BJ (cell line): ENCODE measurements at regions not wholly inside any gene's neighbourhood (a gene's known extent, or its start where the extent isn't known, plus 50 kb on each side); places are given as distances from the start of the nearest gene placed in this dataset.

ENCODE experiments used
- CTCF ChIA-PET: fragments of 350-600 bp; formaldehyde crosslinking; extraction: SDS; loops from one replicate; lab custom pipeline; 2021; ENCODE audit warnings: antibody characterized with exemption, inconsistent platforms; lab: Yijun Ruan, JAX
- POLR2A ChIA-PET: fragments of 300-600 bp; sonication (Branson Sonifier 250); formaldehyde crosslinking; extraction: SDS; loops from one replicate; lab custom pipeline; 2021; ENCODE audit warnings: antibody characterized with exemption; lab: Charles Lee
- DNase-seq: peaks from one replicate; pipeline ENCODE4 v3.0.0-alpha.2; 2011; ENCODE audit warnings: low read depth
- H3K27me3 ChIP-seq: 2 replicates; pipeline ENCODE4 v1.6.0; 2011; ENCODE audit warnings: low read length; ENCODE audit not compliant: control insufficient read depth, insufficient read depth
- H3K36me3 ChIP-seq: 2 replicates; pipeline ENCODE4 v1.5.1; 2011; ENCODE audit warnings: low read length; ENCODE audit not compliant: control insufficient read depth, insufficient read depth
- H3K4me3 ChIP-seq: 2 replicates; pipeline ENCODE4 v1.5.1; 2011; ENCODE audit warnings: low read depth, mild to moderate bottlenecking, control low read depth, low read length
- CTCF ChIP-seq: IDR thresholded peaks from 2 replicates; pipeline ENCODE4 v1.5.1; 2011; ENCODE audit warnings: low read depth, mild to moderate bottlenecking, control low read depth, inconsistent platforms, low read length, moderate library complexity; ENCODE audit not compliant: insufficient read depth

- no peaks in the 10 kb centered on the region for H3K36me3 ChIP-seq
- CTCF ChIA-PET = no interaction called here
- TF ChIP-seq CTCF = no peak
- no peaks in the 10 kb centered on the region for H3K27me3 ChIP-seq
- no peak for DNase-seq
- POLR2A ChIA-PET = no interaction called here
- H3K4me3 ChIP-seq = no peak overlapping the region
Observed at GRCh38 chr1:195867638-195868037, 740.6 kb downstream of the KCNT2 start.

DNA sequence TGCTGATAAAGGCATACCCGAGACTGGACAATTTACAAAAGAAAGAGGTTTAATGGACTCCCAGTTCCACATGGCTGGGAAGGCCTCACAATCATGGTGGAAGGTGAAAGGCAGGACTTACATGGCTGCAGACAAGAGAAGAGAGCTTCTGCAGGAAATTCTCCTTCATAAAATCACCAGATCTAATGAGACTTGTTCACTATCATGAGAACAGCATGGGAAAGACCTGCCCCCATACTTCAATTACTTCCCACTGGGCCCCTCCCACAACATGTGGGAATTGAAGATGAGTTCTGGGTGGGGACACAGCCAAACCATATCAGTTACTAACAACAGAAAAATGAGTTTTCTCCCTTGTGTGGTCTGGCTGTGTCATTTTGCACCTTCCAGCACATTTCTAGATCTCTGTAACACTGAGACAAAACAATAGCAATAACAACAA, 741.4 kb downstream of the KCNT2 start:
- no peak for DNase-seq
- TF ChIP-seq CTCF = no peak
- ChIA-PET POLR2A (no interaction called here), CTCF (no interaction called here)
- Histone ChIP-seq H3K4me3 (no peak overlapping the region), H3K27me3 (no peaks in the 10 kb centered on the region), H3K36me3 (no peaks in the 10 kb centered on the region)

- TF ChIP-seq CTCF = no peak
- CTCF ChIA-PET = no interaction called here
- POLR2A ChIA-PET = no interaction called here
Observed at GRCh38 chr1:195866091-195866780, 742.0 kb downstream of the KCNT2 start.

DNA sequence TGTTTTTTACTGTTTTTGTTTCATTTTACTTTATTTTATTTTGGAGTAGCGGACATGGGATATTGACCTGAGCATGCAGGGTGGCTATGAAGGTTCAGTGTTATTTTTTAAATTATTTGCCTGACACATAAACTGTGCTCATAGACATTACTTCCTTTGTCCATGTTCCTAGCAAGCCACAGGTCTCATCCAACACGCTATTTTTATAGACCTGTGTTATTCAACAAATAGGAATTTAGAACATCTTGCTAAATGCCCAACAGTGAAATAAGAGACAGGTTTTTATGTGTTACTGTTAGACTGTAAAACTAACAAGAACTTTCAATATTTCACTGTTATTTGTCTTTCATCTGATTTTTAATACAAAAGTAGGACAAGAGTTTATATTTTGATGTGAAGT, 756.4 kb downstream of the KCNT2 start:
- ChIA-PET CTCF (no interaction called here), POLR2A (no interaction called here)
- no peak for TF ChIP-seq CTCF

More at GRCh38 chr1:195866091-195866780, 742.0 kb downstream of the KCNT2 start:
- Histone ChIP-seq H3K4me3 (no peak overlapping the region), H3K36me3 (no peaks in the 10 kb centered on the region), H3K27me3 (no peaks in the 10 kb centered on the region)
- DNase-seq = no peak

GRCh38 chr1:195851016-195851601, 757.1 kb downstream of the KCNT2 start:
- no peaks in the 10 kb centered on the region for H3K27me3 ChIP-seq
- H3K4me3 ChIP-seq = no peak overlapping the region
- no peak for TF ChIP-seq CTCF
- CTCF ChIA-PET = no interaction called here
- POLR2A ChIA-PET = no interaction called here
- DNase-seq = no peak
- H3K36me3 ChIP-seq = no peaks in the 10 kb centered on the region

More for the DNA sequence above, 756.4 kb downstream of the KCNT2 start:
- peak; percentile 26 for DNase-seq
- Histone ChIP-seq H3K27me3 (no peaks in the 10 kb centered on the region), H3K4me3 (no peak overlapping the region), H3K36me3 (no peaks in the 10 kb centered on the region)
